ENCODE measurements at regions not wholly inside any gene's neighbourhood (a gene's known extent, or its start where the extent isn't known, plus 50 kb on each side); places are given as distances from the start of the nearest gene placed in this dataset.

DNA sequence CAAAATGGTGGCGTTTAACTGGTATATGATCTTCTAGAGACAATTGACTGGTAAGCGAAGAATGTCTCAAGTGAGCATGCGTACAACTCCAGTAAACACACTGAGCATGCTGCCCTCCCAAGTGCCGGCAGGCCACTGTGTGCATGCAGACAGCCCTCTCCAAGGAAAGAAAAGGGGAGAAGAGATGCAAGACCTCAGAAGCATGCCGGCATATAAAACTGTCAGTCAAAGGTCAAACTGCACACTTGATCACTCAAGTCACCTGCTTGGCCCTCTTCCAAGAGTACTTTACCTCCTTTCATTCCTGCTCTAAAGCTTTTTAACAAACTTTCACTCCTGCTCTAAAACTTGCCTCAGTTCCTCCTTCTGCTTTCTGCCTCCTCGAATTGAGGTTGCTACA is 910.2 kb downstream of the TAF11L14 start:
- TF ChIP-seq, protein P1, sequence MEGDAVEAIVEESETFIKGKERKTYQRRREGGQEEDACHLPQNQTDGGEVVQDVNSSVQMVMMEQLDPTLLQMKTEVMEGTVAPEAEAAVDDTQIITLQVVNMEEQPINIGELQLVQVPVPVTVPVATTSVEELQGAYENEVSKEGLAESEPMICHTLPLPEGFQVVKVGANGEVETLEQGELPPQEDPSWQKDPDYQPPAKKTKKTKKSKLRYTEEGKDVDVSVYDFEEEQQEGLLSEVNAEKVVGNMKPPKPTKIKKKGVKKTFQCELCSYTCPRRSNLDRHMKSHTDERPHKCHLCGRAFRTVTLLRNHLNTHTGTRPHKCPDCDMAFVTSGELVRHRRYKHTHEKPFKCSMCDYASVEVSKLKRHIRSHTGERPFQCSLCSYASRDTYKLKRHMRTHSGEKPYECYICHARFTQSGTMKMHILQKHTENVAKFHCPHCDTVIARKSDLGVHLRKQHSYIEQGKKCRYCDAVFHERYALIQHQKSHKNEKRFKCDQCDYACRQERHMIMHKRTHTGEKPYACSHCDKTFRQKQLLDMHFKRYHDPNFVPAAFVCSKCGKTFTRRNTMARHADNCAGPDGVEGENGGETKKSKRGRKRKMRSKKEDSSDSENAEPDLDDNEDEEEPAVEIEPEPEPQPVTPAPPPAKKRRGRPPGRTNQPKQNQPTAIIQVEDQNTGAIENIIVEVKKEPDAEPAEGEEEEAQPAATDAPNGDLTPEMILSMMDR (IDR thresholded peaks at IDR 0.05; ENCODE audit: borderline replicate concordance, insufficient read depth, low read depth, low read length): no peak

DNA sequence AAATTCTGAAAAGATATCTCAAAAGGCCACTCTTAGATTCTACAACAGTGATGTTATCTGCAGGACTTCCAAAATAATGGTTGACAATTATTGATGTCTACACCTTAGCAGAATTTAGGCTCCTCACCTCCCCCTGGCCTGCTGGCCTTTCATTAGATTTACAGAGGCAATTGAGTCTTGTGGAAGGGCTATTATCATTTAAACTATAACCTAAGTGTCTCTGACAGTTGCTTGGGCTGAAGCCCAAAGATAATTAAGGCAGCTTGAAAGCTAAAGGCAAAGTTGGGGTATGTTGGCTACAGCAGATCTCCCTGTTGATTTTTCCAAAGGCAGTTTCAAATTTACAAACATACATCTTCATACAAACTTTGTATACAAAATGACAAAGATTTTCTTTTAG is 912.3 kb downstream of the TAF11L14 start:
- no peak overlapping the region for H3K4me3 ChIP-seq (ENCODE audit: low read depth, low read length)
- TF ChIP-seq, protein P1 (IDR thresholded peaks at IDR 0.05; ENCODE audit: borderline replicate concordance, insufficient read depth, low read depth, low read length): no peak

More for the DNA sequence above, 910.2 kb downstream of the TAF11L14 start:
- H3K4me3 ChIP-seq (ENCODE audit: low read depth, low read length): no peak overlapping the region

DNA sequence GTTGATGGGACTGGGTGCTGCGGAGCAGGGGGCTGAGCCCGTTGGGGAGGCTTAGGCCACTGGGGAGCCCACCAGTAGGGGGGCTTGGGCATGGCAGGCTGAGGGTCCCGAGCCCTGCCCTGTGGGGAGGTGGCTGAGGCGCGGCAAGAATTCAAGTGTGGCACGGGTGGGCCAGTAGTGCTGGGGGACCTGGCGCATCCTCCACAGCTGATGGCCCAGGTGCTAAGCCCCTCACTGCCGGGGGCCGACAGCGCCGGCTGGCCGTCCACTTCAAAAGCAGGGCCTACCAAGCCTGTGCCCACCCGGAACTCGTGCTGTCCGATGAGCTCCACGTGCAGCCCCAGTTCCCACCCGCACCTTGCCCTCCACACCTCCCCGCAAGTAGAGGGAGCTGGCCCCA is 917.5 kb downstream of the TAF11L14 start:
- TF ChIP-seq, protein P1 (IDR thresholded peaks at IDR 0.05; ENCODE audit: borderline replicate concordance, insufficient read depth, low read depth, low read length): no peak
- no peak overlapping the region for H3K4me3 ChIP-seq (ENCODE audit: low read depth, low read length)

DNA sequence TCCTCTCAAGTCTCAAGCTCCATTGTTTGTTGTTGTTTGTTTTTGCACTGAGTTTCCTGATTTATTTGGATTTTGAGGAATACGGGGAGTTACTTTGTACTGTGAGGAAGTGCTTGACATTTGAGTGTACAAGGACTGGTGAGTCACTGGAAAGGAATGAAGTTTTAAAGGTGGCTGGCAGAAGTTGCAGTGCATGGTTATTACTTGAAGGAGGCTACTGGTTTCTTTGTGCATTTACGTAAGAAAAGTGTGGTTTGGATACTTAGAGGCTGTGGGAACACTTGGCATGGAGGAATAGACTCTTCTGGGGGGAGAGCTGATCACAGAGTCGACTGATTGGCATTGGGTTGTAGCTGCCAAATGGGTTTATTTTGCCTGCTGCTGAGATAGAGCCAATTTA is 919.0 kb downstream of the TAF11L14 start:
- no peak overlapping the region for H3K4me3 ChIP-seq (ENCODE audit: low read depth, low read length)
- TF ChIP-seq, protein P1 (IDR thresholded peaks at IDR 0.05; ENCODE audit: borderline replicate concordance, insufficient read depth, low read depth, low read length): no peak

DNA sequence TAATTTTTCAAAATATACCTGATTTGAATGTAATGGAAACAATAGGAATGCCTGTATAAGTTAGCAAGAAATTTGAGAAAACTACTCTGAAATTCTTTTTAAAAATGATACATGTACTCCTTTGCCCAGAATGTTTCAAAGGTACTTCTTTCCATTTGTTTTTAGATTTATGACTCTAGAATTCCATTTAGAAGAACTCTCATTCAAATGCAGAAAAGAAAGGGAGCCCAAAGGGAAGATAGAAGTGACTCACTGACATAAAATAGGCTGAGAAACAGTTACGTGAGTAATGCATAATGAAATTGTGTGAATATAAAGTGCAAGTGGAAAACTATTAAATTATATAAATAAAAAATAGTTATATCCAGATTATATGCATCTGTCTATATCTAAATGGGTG is 926.3 kb downstream of the TAF11L14 start:
- H3K4me3 ChIP-seq (ENCODE audit: low read depth, low read length): no peak overlapping the region
- TF ChIP-seq, protein P1 (IDR thresholded peaks at IDR 0.05; ENCODE audit: borderline replicate concordance, insufficient read depth, low read depth, low read length): no peak

DNA sequence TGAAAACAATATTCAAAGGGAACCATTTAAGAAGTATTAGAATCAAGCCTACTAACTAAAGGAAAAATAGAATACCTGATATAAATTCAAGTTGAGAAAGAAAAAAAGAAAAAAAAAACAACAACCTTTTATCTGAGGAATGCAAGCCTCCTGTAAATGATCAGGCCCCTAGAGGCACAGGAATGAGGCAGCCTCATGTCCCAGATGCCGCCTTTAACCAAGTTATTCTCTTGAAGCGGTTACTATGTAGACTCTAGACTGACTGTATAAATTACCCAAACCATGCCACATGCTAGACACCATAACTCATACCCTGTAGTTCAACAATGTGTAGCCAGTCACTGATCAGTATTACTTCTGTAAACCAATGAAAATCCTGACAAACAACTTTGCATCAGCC is 929.6 kb downstream of the TAF11L14 start:
- TF ChIP-seq, protein P1 (IDR thresholded peaks at IDR 0.05; ENCODE audit: borderline replicate concordance, insufficient read depth, low read depth, low read length): no peak

DNA sequence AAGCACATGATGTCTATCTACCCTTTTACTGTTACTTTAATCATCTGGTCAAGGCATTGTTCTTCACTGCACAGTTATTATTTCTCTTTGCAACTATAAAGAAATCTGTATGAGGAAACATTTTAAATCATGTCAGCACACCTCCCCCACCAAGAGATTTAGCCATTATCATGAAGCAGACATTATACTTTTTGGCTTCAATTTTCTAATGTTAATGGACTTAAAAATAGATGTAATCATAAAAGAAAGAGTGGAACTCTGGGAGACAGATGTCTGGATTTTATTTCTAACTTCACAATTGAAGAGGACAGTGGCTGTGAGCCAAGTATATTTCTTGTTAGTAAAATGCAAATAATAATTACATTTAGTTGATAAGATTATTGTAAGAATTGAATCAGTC is 932.4 kb downstream of the TAF11L14 start:
- TF ChIP-seq, protein P1 (IDR thresholded peaks at IDR 0.05; ENCODE audit: borderline replicate concordance, insufficient read depth, low read depth, low read length): no peak
- H3K4me3 ChIP-seq (ENCODE audit: low read depth, low read length): no peak overlapping the region

More for the DNA sequence above, 929.6 kb downstream of the TAF11L14 start:
- H3K4me3 ChIP-seq (ENCODE audit: low read depth, low read length): no peak overlapping the region

Data from GM12875 (cell line).